Suprapubic skin (tissue), 3 donors: ENCODE measurements at regions not wholly inside any gene's neighbourhood (a gene's known extent, or its start where the extent isn't known, plus 50 kb on each side); places are given as distances from the start of the nearest gene placed in this dataset.

Experiments used
- POLR2A ChIP-seq, 2 donors: fragments of 450-650 bp; IDR thresholded peaks; one replicate each; pipeline ENCODE4 v1.6.1; 2017; ENCODE audit warnings: antibody characterized with exemption in 2 of 2, mild to moderate bottlenecking in 2 of 2, moderate library complexity in 2 of 2
- TF ChIP-seq, protein P1 (sequence below), 2 donors: fragments of 200-600 bp in 1 of 2; fragments of 450-650 bp in 1 of 2; sonication (generic) in 1 of 2; IDR thresholded peaks; one replicate each; pipeline ENCODE4 v1.5.1; 2016 to 2019; ENCODE audit warnings: antibody characterized with exemption in 2 of 2, mild to moderate bottlenecking in 1 of 2, moderate library complexity in 1 of 2

GRCh38 chr14:38724621-38725020, 378.4 kb downstream of the SEC23A start:
- TF ChIP-seq, protein P1, sequence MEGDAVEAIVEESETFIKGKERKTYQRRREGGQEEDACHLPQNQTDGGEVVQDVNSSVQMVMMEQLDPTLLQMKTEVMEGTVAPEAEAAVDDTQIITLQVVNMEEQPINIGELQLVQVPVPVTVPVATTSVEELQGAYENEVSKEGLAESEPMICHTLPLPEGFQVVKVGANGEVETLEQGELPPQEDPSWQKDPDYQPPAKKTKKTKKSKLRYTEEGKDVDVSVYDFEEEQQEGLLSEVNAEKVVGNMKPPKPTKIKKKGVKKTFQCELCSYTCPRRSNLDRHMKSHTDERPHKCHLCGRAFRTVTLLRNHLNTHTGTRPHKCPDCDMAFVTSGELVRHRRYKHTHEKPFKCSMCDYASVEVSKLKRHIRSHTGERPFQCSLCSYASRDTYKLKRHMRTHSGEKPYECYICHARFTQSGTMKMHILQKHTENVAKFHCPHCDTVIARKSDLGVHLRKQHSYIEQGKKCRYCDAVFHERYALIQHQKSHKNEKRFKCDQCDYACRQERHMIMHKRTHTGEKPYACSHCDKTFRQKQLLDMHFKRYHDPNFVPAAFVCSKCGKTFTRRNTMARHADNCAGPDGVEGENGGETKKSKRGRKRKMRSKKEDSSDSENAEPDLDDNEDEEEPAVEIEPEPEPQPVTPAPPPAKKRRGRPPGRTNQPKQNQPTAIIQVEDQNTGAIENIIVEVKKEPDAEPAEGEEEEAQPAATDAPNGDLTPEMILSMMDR (IDR thresholded peaks at IDR 0.05): no peak
- no peak for TF ChIP-seq POLR2A (IDR thresholded peaks at IDR 0.05)
